GM19438 (cell line): ENCODE measurements at regions not wholly inside any gene's neighbourhood (a gene's known extent, or its start where the extent isn't known, plus 50 kb on each side); places are given as distances from the start of the nearest gene placed in this dataset.
"Not testable (repeated sequence)": the region's sequence is repeated elsewhere in the genome, so short reads cannot be mapped to it uniquely, and the experiment has no call there.

ENCODE experiments used
- ATAC-seq: cut with Tn5 transposase; IDR thresholded peaks from one replicate; pipeline ENCODE4 v1.9.1; 2021; ENCODE audit warnings: low read depth; ENCODE audit not compliant: unreplicated experiment

GRCh38 chr4:57374866-57375595 lies 264.8 kb upstream of the IGFBP7 start:
- ATAC-seq = no peak

- ATAC-seq = no peak
Observed at GRCh38 chr4:57373991-57374390, 263.8 kb upstream of the IGFBP7 start.

- ATAC-seq = no peak
Observed at GRCh38 chr4:57371671-57372070, 261.5 kb upstream of the IGFBP7 start.

- ATAC-seq = no peak
Observed at GRCh38 chr4:57370691-57371090, 260.5 kb upstream of the IGFBP7 start.

GRCh38 chr4:57369446-57369845 lies 259.3 kb upstream of the IGFBP7 start:
- no peak for ATAC-seq

- no peak for ATAC-seq
Observed at GRCh38 chr4:57364255-57364654, 254.1 kb upstream of the IGFBP7 start.

GRCh38 chr4:57363346-57363745 lies 253.2 kb upstream of the IGFBP7 start:
- no peak for ATAC-seq

GRCh38 chr4:57360681-57361080 lies 250.5 kb upstream of the IGFBP7 start:
- ATAC-seq = no peak

- ATAC-seq = no peak
Observed at GRCh38 chr4:57355101-57355665, 245.0 kb upstream of the IGFBP7 start.

GRCh38 chr4:57351731-57352130 lies 241.5 kb upstream of the IGFBP7 start:
- no peak for ATAC-seq

GRCh38 chr4:57344296-57344695 lies 234.1 kb upstream of the IGFBP7 start:
- no peak for ATAC-seq

GRCh38 chr4:57342411-57342810 lies 232.2 kb upstream of the IGFBP7 start:
- ATAC-seq = no peak

GRCh38 chr4:57338861-57339260 lies 228.7 kb upstream of the IGFBP7 start:
- ATAC-seq = not testable (repeated sequence)

- ATAC-seq = no peak
Observed at GRCh38 chr4:57333684-57334083, 223.5 kb upstream of the IGFBP7 start.

GRCh38 chr4:57331959-57332358 lies 221.8 kb upstream of the IGFBP7 start:
- ATAC-seq = no peak

GRCh38 chr4:57329279-57329678 lies 219.1 kb upstream of the IGFBP7 start:
- no peak for ATAC-seq

- no peak for ATAC-seq
Observed at GRCh38 chr4:57324673-57325307, 214.6 kb upstream of the IGFBP7 start.

- no peak for ATAC-seq
Observed at GRCh38 chr4:57320849-57321248, 210.7 kb upstream of the IGFBP7 start.

GRCh38 chr4:57320217-57320616 lies 210.0 kb upstream of the IGFBP7 start:
- no peak for ATAC-seq

GRCh38 chr4:57318703-57319102 lies 208.5 kb upstream of the IGFBP7 start:
- ATAC-seq = no peak

GRCh38 chr4:57314636-57315035 lies 204.5 kb upstream of the IGFBP7 start:
- ATAC-seq = no peak

GRCh38 chr4:57312296-57312695 lies 202.1 kb upstream of the IGFBP7 start:
- no peak for ATAC-seq
